T-helper 9 cell (primary cell): ENCODE measurements at regions not wholly inside any gene's neighbourhood (a gene's known extent, or its start where the extent isn't known, plus 50 kb on each side); places are given as distances from the start of the nearest gene placed in this dataset.

Experiments used
- DNase-seq: peaks from one replicate; pipeline ENCODE4 v3.0.0-alpha.2; 2020

- DNase-seq: no peak
Measured at GRCh38 chr2:147646818-147647468, 197.9 kb upstream of the ACVR2A start.

- DNase-seq: no peak
Measured at GRCh38 chr2:147644491-147644890, 200.3 kb upstream of the ACVR2A start.

- DNase-seq: no peak
Measured at GRCh38 chr2:147642765-147643164, 202.1 kb upstream of the ACVR2A start.

GRCh38 chr2:147641651-147642050, 203.2 kb upstream of the ACVR2A start:
- no peak for DNase-seq

- no peak for DNase-seq
Measured at GRCh38 chr2:147639891-147640290, 204.9 kb upstream of the ACVR2A start.

GRCh38 chr2:147639386-147639785, 205.4 kb upstream of the ACVR2A start:
- no peak for DNase-seq

- no peak for DNase-seq
Measured at GRCh38 chr2:147636886-147637285, 207.9 kb upstream of the ACVR2A start.

- DNase-seq: no peak
Measured at GRCh38 chr2:147636238-147636882, 208.5 kb upstream of the ACVR2A start.

- no peak for DNase-seq
Measured at GRCh38 chr2:147634826-147635225, 210.0 kb upstream of the ACVR2A start.

GRCh38 chr2:147632198-147632597, 212.6 kb upstream of the ACVR2A start:
- DNase-seq: no peak

GRCh38 chr2:147631294-147631693, 213.5 kb upstream of the ACVR2A start:
- DNase-seq: no peak

- no peak for DNase-seq
Measured at GRCh38 chr2:147630585-147630984, 214.2 kb upstream of the ACVR2A start.

GRCh38 chr2:147628971-147629421, 215.8 kb upstream of the ACVR2A start:
- DNase-seq: no peak

- no peak for DNase-seq
Measured at GRCh38 chr2:147623328-147623727, 221.5 kb upstream of the ACVR2A start.

GRCh38 chr2:147621656-147622197, 223.1 kb upstream of the ACVR2A start:
- no peak for DNase-seq

- DNase-seq: no peak
Measured at GRCh38 chr2:147619808-147620207, 225.0 kb upstream of the ACVR2A start.

- no peak for DNase-seq
Measured at GRCh38 chr2:147615726-147616125, 229.1 kb upstream of the ACVR2A start.

GRCh38 chr2:147614979-147615470, 229.8 kb upstream of the ACVR2A start:
- no peak for DNase-seq

- DNase-seq: no peak
Measured at GRCh38 chr2:147614471-147614870, 230.4 kb upstream of the ACVR2A start.

- no peak for DNase-seq
Measured at GRCh38 chr2:147610496-147611040, 234.3 kb upstream of the ACVR2A start.

GRCh38 chr2:147609301-147609700, 235.5 kb upstream of the ACVR2A start:
- DNase-seq: no peak

- DNase-seq: no peak
Measured at GRCh38 chr2:147607379-147607778, 237.4 kb upstream of the ACVR2A start.

GRCh38 chr2:147603876-147604275, 241.0 kb upstream of the ACVR2A start:
- DNase-seq: no peak

- no peak for DNase-seq
Measured at GRCh38 chr2:147603447-147603846, 241.4 kb upstream of the ACVR2A start.
